ENCODE measurements at regions not wholly inside any gene's neighbourhood (a gene's known extent, or its start where the extent isn't known, plus 50 kb on each side); places are given as distances from the start of the nearest gene placed in this dataset.

DNA sequence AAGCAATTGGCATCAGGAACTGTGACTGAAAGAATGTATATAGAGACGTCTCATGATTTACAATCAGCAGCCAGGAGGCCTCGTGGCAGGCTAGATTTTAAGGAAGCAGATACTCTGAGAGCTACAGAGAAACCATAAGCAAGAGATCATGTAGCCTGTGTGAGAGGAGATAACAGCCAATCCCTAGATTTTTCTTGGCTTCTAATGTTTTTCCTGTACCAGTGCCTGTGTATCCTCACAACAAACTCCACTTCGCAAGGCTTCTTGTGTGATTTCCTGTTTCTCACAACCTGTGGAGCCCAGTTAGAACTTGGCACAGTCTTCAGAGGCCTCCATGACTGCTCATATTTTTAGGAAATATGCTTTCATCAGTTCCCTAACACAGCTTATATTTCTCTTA, 147.9 kb downstream of the PTCHD1 start:
- no peak for TF ChIP-seq CTCF (IDR thresholded peaks at IDR 0.05; ENCODE audit: poor library complexity)
- TF ChIP-seq EZH2 (IDR thresholded peaks at IDR 0.05; ENCODE audit: borderline replicate concordance) = no peak

All from hepatocyte (in vitro differentiated cells).